Lower lobe of right lung (tissue), 2 donors: ENCODE measurements at regions not wholly inside any gene's neighbourhood (a gene's known extent, or its start where the extent isn't known, plus 50 kb on each side); places are given as distances from the start of the nearest gene placed in this dataset.

Experiments
- ATAC-seq, 2 donors: fragments of 200-7000 bp; cut with Tn5 transposase; one replicate each; pipeline ENCODE4 v1.9.1; 2020 to 2022; ENCODE audit warnings: mild to moderate bottlenecking in 2 of 2, moderate library complexity in 2 of 2
- DNase-seq: peaks from one replicate; pipeline ENCODE4 v3.0.0-alpha.2; 2020
- H3K27ac ChIP-seq: fragments of 200-600 bp; one replicate; pipeline ENCODE4 v1.8.0; 2022
- H3K27me3 ChIP-seq: fragments of 200-600 bp; one replicate; pipeline ENCODE4 v1.8.0; 2022; ENCODE audit warnings: low read depth
- H3K36me3 ChIP-seq: fragments of 200-600 bp; one replicate; pipeline ENCODE4 v1.8.0; 2022; ENCODE audit warnings: mild to moderate bottlenecking
- H3K4me1 ChIP-seq: fragments of 200-600 bp; one replicate; pipeline ENCODE4 v1.8.0; 2022
- H3K4me3 ChIP-seq: fragments of 200-600 bp; one replicate; pipeline ENCODE4 v1.8.0; 2022; ENCODE audit warnings: mild to moderate bottlenecking
- H3K9me3 ChIP-seq: fragments of 200-600 bp; one replicate; pipeline ENCODE4 v1.8.0; 2022
- CTCF ChIP-seq: fragments of 200-600 bp; IDR thresholded peaks from one replicate; pipeline ENCODE4 v1.8.0; 2022; ENCODE audit warnings: antibody characterized with exemption, mild to moderate bottlenecking
- intact Hi-C: fragments of 100-400 bp; cut with DNase I; formaldehyde crosslinking; loops from one replicate; pipeline ENCODE4 v1.11.0; 2022
- donor health status: DM: no; HTN: yes; CAD: no; lungs with severe emphysema.

- Histone ChIP-seq H3K27me3 (no peaks in the 10 kb centered on the region), H3K36me3 (no peaks in the 10 kb centered on the region), H3K4me3 (no peak overlapping the region), H3K9me3 (no peaks in the 10 kb centered on the region), H3K4me1 (no peaks in the 10 kb centered on the region), H3K27ac (no peak overlapping the region)
- intact Hi-C loops: no loop called here
- no peak for TF ChIP-seq CTCF
- no peak for ATAC-seq
- DNase-seq: no peak
Observed at GRCh38 chr10:111208951-111209350, 132.1 kb downstream of the ADRA2A start.

- Histone ChIP-seq H3K27me3 (no peaks in the 10 kb centered on the region), H3K4me1 (no peaks in the 10 kb centered on the region), H3K27ac (no peak overlapping the region), H3K36me3 (no peaks in the 10 kb centered on the region), H3K4me3 (no peak overlapping the region), H3K9me3 (no peaks in the 10 kb centered on the region)
- DNase-seq (no peak), ATAC-seq (no peak)
- intact Hi-C loops: no loop called here
- no peak for TF ChIP-seq CTCF
Observed at GRCh38 chr10:111209692-111210091, 132.9 kb downstream of the ADRA2A start.

GRCh38 chr10:111211241-111211640 is 134.4 kb downstream of the ADRA2A start:
- Histone ChIP-seq H3K4me3 (no peak overlapping the region), H3K4me1 (no peaks in the 10 kb centered on the region), H3K27me3 (no peaks in the 10 kb centered on the region), H3K27ac (no peak overlapping the region), H3K36me3 (no peaks in the 10 kb centered on the region), H3K9me3 (no peaks in the 10 kb centered on the region)
- intact Hi-C loops: no loop called here
- TF ChIP-seq CTCF: no peak
- DNase-seq (no peak), ATAC-seq (no peak)

GRCh38 chr10:111211706-111212105 is 134.9 kb downstream of the ADRA2A start:
- no peak for ATAC-seq
- H3K36me3 ChIP-seq: no peaks in the 10 kb centered on the region
- no peaks in the 10 kb centered on the region for H3K9me3 ChIP-seq
- DNase-seq: no peak
- intact Hi-C loops: no loop called here
- H3K27ac ChIP-seq: no peak overlapping the region
- no peak overlapping the region for H3K4me3 ChIP-seq
- no peak for TF ChIP-seq CTCF
- H3K27me3 ChIP-seq: no peaks in the 10 kb centered on the region
- H3K4me1 ChIP-seq: no peaks in the 10 kb centered on the region

GRCh38 chr10:111221682-111222480 is 145.1 kb downstream of the ADRA2A start:
- Histone ChIP-seq H3K36me3 (no peaks in the 10 kb centered on the region), H3K27me3 (no peaks in the 10 kb centered on the region), H3K9me3 (no peaks in the 10 kb centered on the region), H3K4me1 (no peaks in the 10 kb centered on the region), H3K4me3 (no peak overlapping the region), H3K27ac (no peak overlapping the region)
- ATAC-seq (no peak), DNase-seq (no peak)
- no peak for TF ChIP-seq CTCF
- intact Hi-C loops: no loop called here
